ENCODE measurements at regions not wholly inside any gene's neighbourhood (a gene's known extent, or its start where the extent isn't known, plus 50 kb on each side); places are given as distances from the start of the nearest gene placed in this dataset.

GRCh38 chr20:52829111-52829510, 143.0 kb upstream of the TSHZ2 start:
- no peaks in the 10 kb centered on the region for H3K4me1 ChIP-seq
- no peak for TF ChIP-seq CTCF (IDR thresholded peaks at IDR 0.05)
- DNase-seq: no peak
- H3K27ac ChIP-seq: no peak overlapping the region
- intact Hi-C loops (cut with DNase I): no loop called here
- ATAC-seq: no peak
- H3K36me3 ChIP-seq: no peaks in the 10 kb centered on the region
- no peaks in the 10 kb centered on the region for H3K27me3 ChIP-seq (ENCODE audit: low read depth)
- no peak overlapping the region for H3K4me3 ChIP-seq
- peaks cover 3% of the 10 kb centered on the region for H3K9me3 ChIP-seq

- DNase-seq (no peak), ATAC-seq (no peak)
- Histone ChIP-seq H3K4me1 (no peaks in the 10 kb centered on the region), H3K36me3 (no peaks in the 10 kb centered on the region), H3K4me3 (no peak overlapping the region), H3K27me3 (ENCODE audit: low read depth) (no peaks in the 10 kb centered on the region), H3K27ac (no peak overlapping the region), H3K9me3 (peaks cover 3% of the 10 kb centered on the region)
- intact Hi-C loops (cut with DNase I): no loop called here
- TF ChIP-seq CTCF (IDR thresholded peaks at IDR 0.05): no peak
These were observed 144.0 kb upstream of the TSHZ2 start for GRCh38 chr20:52828199-52828598.

GRCh38 chr20:52826722-52827121, 145.4 kb upstream of the TSHZ2 start:
- Histone ChIP-seq H3K27ac (no peak overlapping the region), H3K9me3 (peaks cover 3% of the 10 kb centered on the region), H3K36me3 (no peaks in the 10 kb centered on the region), H3K4me3 (no peak overlapping the region), H3K27me3 (ENCODE audit: low read depth) (no peaks in the 10 kb centered on the region), H3K4me1 (no peaks in the 10 kb centered on the region)
- DNase-seq (no peak), ATAC-seq (no peak)
- intact Hi-C loops (cut with DNase I): no loop called here
- TF ChIP-seq CTCF (IDR thresholded peaks at IDR 0.05): no peak

- no peak overlapping the region for H3K27ac ChIP-seq
- no peak for TF ChIP-seq CTCF (IDR thresholded peaks at IDR 0.05)
- DNase-seq (no peak), ATAC-seq (no peak)
- H3K4me1 ChIP-seq: no peaks in the 10 kb centered on the region
- no peak overlapping the region for H3K4me3 ChIP-seq
- H3K27me3 ChIP-seq (ENCODE audit: low read depth): no peaks in the 10 kb centered on the region
- H3K36me3 ChIP-seq: no peaks in the 10 kb centered on the region
- H3K9me3 ChIP-seq: peaks cover 3% of the 10 kb centered on the region
- intact Hi-C loops (cut with DNase I): no loop called here
These were observed 145.8 kb upstream of the TSHZ2 start for GRCh38 chr20:52826321-52826720.

- ATAC-seq (no peak), DNase-seq (no peak)
- intact Hi-C loops (cut with DNase I): no loop called here
- Histone ChIP-seq H3K27me3 (ENCODE audit: low read depth) (no peaks in the 10 kb centered on the region), H3K9me3 (peaks cover 3% of the 10 kb centered on the region), H3K36me3 (no peaks in the 10 kb centered on the region), H3K4me1 (no peaks in the 10 kb centered on the region), H3K4me3 (no peak overlapping the region), H3K27ac (no peak overlapping the region)
- TF ChIP-seq CTCF (IDR thresholded peaks at IDR 0.05): no peak
These were observed 147.5 kb upstream of the TSHZ2 start for GRCh38 chr20:52824494-52825216.

Data from lower lobe of right lung (tissue), 2 donors.